GM21576 (cell line): ENCODE measurements at regions not wholly inside any gene's neighbourhood (a gene's known extent, or its start where the extent isn't known, plus 50 kb on each side); places are given as distances from the start of the nearest gene placed in this dataset.

ENCODE experiments used
- ATAC-seq: cut with Tn5 transposase; IDR thresholded peaks from one replicate; pipeline ENCODE4 v1.9.1; 2021; ENCODE audit warnings: mild to moderate bottlenecking, moderate library complexity; ENCODE audit not compliant: unreplicated experiment

DNA sequence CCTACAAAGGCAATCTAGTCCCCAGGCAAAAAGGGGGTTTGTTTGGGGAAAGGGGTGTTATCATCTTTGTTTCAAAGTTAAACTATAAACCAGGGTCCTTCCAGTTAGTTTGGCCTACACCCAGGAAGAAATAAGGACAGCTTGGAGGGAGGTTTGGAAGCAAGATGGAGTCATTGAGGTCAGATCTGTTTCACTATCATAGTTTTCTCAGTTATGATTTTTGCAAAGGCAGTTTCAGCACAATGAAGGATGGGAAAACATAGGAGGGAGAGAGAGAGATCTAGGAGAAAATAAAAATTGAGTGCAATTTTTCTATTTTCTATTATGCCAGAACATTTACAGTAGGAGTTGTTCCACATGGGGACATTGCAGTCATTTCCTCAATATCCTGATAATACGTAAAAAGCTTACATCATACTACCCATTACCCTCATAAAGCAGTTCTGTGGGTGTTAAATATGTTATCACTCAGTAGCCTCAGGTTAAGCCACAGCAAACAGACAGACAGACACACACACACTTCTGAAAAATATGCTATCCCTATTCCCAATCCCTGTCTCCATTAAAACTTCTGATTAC lies 401.3 kb upstream of the FAT3 start:
- ATAC-seq = no peak

DNA sequence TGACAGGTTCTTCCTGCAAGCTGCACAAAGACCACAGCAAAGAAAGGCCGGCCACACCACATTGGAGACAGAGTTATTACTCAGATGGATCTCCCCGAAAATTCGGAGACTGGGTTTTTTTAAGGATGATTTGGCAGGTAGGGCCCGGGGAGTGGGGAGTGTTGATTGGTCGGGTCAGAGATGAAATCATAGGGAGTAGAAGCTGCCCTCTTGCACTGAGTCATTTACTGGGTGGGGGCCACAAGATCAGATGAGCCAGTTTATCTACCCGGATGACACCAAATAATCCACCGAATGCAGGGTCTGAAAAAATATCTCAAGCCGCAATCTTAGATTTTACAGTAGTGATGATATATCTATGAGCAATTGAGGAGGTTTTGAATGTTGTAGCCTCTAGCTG lies 401.8 kb upstream of the FAT3 start:
- ATAC-seq = no peak

DNA sequence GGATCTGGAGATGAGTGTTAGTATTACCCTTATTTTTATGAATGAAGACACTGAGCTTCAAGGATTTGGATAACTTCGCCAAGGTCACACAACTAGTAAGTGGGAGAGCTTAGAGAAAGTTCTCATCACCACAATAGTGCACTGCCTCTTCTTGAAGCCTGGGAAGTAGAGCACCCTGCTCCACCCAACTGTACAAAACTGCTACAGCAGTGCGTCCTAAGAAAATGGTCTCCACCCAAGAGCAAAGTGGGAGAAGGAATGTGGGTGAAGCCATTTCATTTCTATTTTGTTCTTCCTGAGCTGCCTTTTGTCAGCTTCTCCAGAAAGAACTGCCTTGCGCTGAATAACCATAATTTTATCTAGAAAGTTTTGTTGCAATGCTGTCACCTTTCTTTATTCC lies 403.9 kb upstream of the FAT3 start:
- ATAC-seq = no peak

DNA sequence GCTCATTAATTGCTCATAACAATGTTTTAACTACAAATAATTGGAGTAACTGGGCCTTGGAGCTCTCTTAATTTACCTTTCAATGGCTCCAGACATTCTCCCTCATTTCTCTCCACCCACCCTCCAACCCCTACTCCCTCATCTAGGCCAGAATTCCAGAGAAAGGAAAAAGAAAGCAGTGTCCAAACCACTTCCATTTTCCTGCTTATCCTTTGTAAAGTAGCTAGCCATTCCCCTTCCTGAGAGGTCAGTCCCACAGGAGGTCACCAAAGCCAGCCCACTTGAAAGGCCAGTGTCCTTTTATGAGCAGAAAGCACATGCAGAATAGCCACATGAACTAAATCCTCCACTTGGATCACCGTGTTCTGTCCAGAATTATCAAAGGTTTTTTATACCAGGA lies 404.8 kb upstream of the FAT3 start:
- ATAC-seq = no peak

DNA sequence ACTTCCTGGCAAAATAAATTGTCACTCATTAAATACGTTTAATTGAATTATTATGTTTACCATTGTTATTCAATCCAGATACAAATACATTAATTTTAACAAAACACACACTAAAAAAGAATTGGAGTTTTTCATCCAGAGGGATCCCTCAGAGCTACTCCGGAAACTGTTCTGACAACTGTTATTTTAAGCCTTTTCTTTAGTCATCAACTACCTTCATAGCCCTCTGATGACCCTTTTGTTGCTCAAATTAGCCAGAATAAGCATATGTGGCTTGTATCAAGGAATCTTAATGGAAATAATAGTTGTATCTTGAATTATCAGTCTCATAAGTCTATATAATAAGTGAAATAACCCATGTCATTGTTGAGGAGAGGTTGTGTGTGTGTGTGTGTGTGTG lies 405.4 kb upstream of the FAT3 start:
- no peak for ATAC-seq

DNA sequence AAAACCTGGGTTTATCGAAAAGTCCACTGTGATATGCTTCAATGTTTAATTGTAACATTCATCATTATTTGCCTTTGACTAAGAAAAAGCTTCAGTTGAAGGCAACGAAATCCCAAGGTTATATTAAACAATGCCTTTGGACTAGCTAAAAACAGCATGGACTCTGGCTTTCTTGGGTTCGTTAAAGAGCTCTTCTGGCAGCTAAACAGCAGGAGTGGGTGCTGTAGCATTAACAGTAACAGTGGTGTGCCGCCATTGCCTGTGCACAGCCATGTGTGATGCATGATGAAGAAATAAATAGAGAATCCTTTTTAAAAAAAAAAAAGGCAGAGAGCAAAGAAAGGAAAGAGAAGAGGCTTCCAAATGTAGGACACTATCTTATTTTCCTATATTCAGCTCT lies 406.6 kb upstream of the FAT3 start:
- ATAC-seq = no peak

DNA sequence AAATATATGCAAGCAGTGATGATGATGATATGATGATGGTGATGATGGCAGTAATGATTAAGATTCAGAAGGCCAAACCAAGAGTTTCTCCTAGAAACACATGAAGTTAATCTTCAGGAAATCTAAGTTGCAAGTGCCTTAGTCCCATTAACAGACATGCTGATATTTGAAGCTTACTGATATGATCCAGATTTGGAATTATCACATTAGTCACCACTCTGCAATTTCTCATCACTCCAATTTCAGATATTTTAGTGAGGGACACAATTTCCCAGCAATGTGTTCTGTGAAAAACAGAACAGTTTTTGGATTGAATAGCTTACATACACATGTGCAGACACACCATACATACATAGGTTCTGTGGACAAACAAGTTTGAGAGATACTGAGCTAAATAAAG lies 411.4 kb upstream of the FAT3 start:
- no peak for ATAC-seq

DNA sequence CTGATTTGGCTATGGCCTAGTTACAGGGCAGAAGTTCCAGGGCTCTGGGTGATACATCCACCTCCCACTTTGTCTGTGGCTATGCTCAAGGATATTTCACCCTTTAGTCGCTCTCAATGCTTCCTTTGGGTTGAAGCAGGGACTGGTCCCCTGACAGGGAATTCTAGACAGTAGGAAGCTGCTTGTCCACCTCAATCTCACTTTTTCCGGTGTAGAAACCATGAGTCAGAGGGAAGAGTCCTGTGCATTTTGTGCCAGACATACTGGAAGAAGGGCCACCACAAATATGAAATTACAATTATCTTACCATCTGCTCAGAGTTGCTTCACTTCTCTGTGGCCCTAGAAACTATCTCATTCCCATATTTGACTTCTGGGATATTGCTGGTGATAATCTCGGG lies 413.7 kb upstream of the FAT3 start:
- no peak for ATAC-seq

DNA sequence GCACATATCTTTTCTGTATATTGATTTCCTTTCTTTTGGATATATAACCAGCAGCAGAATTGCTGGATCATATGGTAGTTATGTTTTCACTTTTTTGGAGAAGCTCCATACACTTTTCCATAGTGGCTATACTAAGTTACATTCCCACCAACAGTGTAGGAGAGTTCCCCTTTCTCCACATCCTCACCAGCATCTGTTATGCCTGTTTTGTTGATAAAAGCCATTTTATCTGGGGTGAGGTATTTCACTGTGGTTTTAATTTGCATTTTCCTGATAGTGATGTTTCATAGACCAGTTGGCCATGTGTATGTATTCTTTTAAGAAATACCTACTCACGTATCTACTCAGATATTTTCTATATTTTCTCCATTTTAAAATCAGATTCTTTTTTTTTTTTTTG lies 419.3 kb upstream of the FAT3 start:
- ATAC-seq = no peak

DNA sequence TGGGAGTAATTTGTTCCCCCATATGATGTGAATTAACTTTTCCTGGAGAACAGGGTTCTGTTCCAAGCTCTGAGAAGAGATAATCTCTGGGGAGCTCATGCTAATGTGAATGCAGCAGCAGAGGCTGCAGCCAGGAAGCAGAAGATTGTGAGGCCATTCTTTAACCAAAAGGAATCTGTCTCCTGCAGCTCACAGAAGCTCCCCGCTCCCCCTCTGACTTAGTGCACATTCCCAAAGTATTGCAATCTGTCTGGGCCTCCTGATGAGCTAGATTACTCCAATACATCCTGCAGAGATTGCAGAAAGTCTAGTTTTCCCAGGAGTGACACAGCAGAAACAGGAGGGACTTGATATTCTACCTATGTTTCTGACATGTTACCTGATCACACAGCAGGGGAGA lies 420.6 kb upstream of the FAT3 start:
- ATAC-seq = no peak

DNA sequence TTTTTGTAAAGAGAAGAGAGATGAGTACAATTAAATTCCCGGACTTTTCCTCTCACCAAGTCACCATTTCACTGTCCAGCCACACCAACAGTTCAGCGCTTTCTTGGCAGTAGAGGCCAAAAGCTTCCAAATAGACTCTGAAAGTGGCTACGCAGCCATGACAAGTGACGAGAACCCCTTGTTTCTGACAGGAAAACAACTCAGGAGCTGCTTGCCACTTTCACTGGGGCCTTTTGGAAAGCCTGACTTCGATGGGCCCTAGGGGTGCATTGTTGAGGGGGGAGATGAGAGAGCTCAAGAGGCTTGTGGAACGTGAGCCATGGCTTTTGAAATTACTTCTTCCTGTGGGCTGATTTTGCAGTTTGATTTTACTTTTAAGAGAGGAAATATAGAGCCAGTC lies 422.1 kb upstream of the FAT3 start:
- ATAC-seq = no peak

DNA sequence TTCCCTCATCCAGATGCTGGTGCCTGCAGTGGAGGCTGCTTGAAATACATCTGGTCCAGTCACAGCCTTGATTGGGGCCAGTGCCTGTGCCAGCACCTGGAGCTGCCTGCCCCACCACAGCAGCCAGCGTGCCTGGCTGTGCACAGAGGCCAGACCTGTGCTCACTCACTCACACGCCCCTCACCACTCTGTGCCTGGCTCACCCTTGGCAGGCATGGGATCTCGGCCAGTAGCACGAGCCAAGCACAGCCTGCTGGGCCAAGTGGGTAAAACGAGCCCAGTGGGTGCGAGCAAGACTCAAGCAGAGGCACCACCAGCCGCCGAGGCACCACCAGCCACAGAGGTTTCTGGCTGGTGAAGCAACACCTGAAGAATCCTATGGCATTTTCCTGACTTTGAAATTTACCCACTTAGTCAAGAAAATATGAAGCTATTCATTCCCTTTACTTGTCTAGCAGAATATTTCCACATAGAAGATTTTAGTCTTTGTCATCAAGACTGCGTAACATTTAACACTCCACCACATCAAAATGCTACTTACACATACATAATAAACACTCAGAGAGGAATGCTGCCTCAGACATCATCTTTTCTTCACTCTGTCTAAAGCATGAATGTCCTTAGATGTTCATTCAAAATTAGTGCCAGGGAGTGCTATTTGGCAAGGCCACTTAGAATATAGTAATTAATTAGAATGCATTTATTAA lies 424.3 kb upstream of the FAT3 start:
- no peak for ATAC-seq

DNA sequence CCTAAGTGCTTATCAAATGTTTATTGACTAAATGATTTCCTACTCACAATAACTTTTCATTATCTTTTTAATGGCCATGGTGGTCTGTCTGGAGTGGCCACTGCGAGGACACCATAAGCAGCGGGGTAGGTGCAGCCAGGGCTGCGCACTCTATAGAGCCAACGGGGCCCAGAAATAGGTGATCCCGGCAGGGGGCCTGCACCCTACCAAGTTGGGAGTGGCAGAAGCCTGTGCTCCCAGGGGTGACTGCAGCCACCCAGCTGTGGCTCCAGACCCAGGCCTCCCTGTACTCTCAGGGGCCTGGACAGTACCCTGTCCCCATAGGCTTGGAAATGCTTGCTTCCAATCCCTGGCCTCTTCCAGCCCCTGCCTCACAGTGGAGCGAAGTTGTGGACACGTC lies 426.4 kb upstream of the FAT3 start:
- no peak for ATAC-seq

DNA sequence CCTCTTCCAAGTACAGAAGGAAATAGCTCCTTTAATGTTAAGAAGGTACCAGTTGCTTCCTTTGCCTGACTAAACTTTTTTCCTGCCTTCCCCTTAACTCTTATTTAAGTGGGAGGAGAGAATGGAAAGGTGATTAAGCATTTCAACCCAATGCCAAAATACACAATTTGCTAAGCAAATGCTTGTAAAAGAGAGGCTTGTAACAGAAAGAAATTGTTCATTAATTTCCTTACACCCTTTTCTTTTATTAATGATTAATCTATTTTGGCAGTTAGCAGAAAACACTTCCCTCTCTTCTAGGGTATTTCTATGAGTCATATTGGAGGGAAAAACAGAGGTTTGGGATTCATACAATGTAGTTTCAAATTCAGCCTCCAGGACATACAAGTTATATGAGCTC lies 427.6 kb upstream of the FAT3 start:
- no peak for ATAC-seq

DNA sequence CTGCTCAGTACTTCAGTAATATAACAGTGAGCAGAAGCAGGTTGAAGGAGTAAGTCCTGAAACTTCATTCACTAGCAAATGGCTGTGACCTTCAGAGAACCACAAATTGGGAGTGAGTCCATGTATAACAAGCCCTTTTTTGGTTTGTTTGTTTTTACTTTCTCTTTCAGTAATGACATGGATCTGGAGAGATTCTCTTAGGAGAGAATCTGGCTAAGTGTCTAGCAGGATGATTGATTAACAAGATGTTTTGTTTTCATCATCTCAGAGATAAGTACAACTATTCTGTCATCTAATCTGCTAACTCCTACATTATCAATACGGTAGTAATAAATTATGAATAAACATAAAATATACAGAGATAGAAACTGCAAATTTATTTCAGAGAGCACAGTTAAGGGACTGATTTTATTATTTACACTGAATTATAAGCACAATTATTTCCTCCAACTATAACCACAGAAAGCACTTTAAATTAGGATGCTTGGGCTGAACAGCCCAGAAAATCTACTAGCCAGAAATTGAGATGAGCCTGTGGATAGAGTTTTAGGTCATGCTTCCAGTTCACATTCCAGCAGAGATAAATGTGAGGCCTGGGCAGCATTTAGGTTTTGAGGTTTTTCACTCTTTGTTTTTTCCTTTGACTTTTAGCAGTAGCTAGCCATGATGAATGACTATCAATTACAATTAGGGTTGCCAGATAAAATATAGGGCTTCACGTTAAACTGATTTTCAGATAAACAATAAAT lies 429.3 kb upstream of the FAT3 start:
- no peak for ATAC-seq

DNA sequence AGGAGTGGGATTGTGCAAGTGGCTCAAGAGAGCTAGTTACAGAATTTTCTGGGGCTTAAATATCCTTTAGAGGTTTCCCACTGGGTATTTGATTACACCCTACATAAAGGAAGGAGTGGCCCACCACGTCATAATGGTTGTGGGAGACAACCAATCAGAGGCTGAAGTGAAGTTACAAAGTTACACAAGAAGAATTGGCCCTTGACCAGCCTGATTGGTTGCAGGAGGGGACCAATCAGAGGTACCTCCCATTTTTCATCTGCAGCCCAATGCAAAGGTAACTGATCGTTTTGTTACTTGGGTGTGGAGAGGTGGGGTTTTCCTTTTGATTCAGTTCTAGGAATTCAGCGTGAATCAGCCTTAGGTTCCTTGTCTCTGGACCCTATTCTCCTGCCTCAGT lies 430.5 kb upstream of the FAT3 start:
- ATAC-seq = no peak

DNA sequence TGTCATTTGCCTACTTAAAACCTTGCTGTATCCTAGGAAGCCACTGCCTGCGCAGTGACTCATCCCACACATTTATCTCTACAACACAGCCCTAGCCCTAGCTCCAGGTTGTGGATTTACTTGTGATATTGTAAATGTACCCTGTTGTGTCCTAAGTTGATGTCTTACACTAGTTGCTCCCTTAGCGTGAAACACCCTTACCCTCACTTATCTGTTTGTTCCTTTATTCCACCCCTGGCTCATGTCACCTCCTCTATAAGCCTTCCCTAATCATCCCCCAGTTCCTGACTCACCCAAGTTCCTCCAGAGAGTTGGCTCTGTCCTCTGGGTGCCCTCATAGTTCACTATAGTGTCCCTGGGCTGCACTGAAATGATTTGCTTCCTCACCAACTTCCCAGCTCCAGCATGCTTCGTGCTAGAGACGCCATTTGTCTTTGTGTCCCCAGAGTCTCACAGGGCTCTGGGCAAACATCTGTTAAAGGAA lies 431.8 kb upstream of the FAT3 start:
- no peak for ATAC-seq

DNA sequence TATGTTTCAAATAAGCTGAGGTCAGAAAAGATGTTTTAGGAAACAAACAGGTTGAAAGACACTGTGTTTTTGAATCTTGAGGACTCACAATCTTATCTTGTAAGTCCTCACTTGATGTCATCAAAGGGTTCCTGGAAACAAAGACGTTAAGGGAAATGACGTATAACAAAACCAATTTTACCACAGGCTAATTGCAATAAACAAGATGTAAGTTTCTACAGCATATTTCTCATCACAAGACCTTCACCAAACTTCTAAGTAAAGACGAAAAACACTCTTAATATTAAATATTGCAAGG lies 433.5 kb upstream of the FAT3 start:
- no peak for ATAC-seq

DNA sequence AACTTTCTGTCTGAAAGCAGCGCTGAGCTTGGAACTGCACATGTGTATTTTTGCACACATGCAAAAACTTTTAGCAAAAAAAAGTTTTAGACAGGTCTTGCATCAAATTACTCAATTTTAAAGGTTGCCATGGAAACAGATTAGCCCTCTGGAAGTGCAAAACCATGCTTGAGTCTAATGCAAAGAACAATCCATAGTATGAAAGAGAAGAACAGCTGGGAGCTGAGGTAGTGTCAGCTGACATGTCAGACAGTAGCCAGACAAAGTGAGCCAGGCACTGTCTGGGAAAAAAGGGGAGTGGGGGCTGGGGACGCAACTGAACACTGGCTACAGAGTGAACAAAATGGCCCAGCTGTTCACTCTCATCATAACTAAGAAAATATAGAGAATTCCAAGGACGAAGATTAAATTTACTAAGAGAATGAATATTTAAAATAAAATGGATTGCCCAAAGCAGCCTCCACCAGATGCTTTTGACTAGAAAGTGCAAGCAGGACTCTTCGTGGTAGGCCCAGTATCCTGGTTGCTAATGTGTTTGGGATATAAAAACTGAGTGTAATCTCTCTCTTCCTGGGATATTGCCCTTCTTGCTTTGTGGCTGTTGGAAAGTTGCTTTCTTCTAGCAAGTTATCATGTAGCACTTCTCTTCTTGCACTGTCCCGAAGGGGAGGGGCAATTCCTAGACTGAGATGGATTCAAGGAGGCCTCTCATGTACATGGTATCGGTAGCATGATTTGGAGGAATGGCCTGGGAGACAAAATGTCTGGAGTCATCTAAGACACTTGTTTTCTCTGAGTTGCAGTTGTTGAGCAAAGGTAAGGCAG lies 434.1 kb upstream of the FAT3 start:
- no peak for ATAC-seq

DNA sequence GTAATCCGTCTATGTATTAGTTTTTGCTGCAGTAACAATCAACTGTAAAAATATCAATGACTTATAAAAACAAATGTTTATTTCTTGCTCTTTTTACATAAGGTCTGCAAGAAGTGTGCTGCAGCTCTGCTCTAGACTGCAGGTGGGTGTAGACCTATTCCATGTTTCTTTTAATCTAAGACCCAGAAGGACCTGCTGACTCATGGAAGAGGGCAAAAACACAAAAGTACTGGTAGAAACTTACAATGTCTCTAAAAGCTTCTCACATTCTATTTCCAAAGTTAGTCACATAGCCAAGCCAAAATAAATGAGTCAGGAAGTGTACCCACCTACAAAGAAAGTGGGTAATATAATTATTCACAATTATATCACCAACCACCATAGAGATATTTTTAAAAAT lies 435.9 kb upstream of the FAT3 start:
- no peak for ATAC-seq

DNA sequence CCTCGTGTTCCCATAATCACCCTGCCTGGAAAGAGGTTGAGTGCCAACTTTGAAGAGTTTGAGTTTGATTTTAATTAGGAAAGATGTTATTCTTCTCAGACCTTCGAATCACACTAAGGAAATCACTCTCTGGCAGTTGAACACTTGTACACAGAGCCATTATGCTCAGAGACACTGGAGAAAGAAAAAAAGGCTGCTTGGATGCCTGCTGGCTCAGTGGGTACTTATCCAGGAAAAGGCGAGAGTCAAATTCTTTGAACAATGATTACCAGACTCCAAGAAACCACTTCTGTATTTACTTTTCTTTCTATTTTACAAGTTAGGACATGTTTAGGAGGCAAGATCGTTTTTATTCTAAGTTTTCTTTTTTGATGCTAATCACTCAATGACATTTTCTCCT lies 438.5 kb upstream of the FAT3 start:
- ATAC-seq = no peak

DNA sequence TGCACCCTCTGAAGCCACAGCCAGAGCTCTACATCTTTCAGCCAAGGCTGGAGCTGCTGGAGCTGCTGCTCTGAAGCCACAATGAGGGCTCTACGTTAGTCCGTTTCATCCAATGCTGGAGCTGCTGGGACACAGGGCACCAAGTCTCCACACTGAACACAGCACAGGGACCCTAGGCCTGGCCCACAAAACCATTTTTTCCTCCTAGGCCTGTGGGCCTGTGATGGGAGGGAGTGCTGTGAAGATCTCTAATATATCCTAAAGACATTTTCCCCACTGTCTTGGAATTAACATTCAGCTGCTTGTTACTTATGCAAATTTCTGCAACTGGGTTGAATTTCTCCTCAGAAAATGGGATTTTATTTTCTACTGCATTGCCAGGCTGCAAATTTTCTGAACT lies 441.4 kb upstream of the FAT3 start:
- no peak for ATAC-seq
